ENCODE measurements at regions not wholly inside any gene's neighbourhood (a gene's known extent, or its start where the extent isn't known, plus 50 kb on each side); places are given as distances from the start of the nearest gene placed in this dataset.

DNA sequence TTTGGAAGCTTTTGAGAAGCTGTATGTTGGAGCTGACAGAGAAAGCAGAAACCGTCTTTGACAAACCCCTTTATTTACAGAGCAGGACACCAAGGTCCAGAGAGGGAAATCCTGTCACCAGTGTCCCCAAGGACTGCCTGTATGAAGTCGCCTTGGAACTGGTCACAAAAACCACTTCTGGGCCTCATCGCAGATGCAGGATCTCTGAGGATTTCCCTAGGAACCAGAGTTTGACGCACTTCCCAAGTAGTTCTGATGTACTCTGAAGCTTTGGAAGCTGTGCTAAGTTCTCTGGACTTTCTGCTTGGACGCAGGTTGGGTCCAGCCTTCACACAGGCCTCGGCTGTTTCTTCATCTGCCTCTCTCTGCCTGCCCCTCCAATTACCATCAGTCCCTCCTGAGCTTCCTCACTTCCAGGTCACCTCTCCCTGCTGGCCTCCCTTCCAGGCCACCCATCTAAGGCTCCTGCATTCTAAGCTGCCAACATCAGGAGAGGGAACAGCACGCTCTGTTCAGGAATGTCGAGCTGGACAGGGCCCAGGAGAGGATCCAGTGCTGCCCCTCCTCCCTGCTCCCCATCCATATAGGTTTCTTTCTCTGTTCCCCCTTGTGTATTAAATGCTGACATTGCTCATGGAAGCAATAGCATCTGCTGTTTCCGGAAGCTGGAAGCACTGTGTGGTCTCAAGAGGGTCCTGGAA lies 270.8 kb downstream of the OPA1 start:
- H3K27me3 Mint-ChIP-seq (ENCODE audit: insufficient read depth, low read depth, poor library complexity) = peaks cover 14% of the 10 kb centered on the region
- ATAC-seq = peak; percentile 53; the same call in 2 of the 3 replicates
- no peak for DNase-seq (ENCODE audit: low spot score)
- Histone ChIP-seq H3K4me2 (no peak overlapping the region), H4K20me1 (replicated peaks; ENCODE audit: insufficient read depth) (no peaks in the 10 kb centered on the region), H3F3A (replicated peaks; ENCODE audit: low read depth) (0 out of 2 replicates have a peak, but pooled peaks cover 3% of the 10 kb centered on the region), H3K4me3 (no peak overlapping the region), H3K27me3 (ENCODE audit: insufficient read depth) (peaks cover 9% of the 10 kb centered on the region), H3K9me2 (ENCODE audit: insufficient read depth) (peaks cover 16% of the 10 kb centered on the region), H3K27ac (ENCODE audit: low read depth) (no peak overlapping the region), H3K36me3 (ENCODE audit: insufficient read depth) (no peaks in the 10 kb centered on the region), H3K4me1 (ENCODE audit: insufficient read depth) (peaks cover 6% of the 10 kb centered on the region; the same call in 1 of the 2 replicates), H2AFZ (no peak overlapping the region), H3K79me2 (replicated peaks; ENCODE audit: insufficient read depth) (no peaks in the 10 kb centered on the region)
- TF ChIP-seq CREB1 (CRISPR knock-in tag; IDR thresholded peaks at IDR 0.05; ENCODE audit: low read depth) (no peak), REST (IDR thresholded peaks at IDR 0.05; ENCODE audit: unreplicated experiment) (peak; percentile 46), ZNF331 (CRISPR knock-in tag; IDR thresholded peaks at IDR 0.05; ENCODE audit: low read depth) (no peak)
- H3K4me1 Mint-ChIP-seq = peaks cover 12% of the 10 kb centered on the region; the same call in 2 of the 3 replicates
- H3K4me3 Mint-ChIP-seq = no peak overlapping the region
- no peaks in the 10 kb centered on the region for H3K36me3 Mint-ChIP-seq (ENCODE audit: low read depth)
- H3K27ac Mint-ChIP-seq = no peak overlapping the region
- no peaks in the 10 kb centered on the region for H3K9me3 Mint-ChIP-seq

DNA sequence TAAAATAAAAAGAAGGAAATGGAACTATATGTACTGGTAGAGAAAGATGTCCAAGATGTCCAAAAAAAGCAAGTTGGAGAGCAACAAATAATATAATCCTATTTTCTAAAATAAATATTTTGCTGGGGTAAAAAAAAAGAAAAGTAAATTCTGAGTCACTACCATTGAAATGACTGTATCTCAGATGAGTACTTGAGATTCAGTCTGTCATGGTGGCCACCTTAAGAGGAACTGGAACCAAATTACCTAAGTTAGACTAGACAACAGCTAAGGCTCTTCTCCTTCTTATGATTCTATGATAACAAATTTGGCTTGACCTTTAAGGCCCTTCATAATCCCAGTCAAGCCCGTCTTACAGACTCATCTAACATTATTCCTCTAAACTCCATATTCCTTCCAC lies 270.6 kb upstream of the HES1 start:
- Mint-ChIP-seq H3K27me3 (ENCODE audit: insufficient read depth, low read depth, poor library complexity) (peaks cover 23% of the 10 kb centered on the region), H3K27ac (no peak overlapping the region)
- no peaks in the 10 kb centered on the region for H3K36me3 ChIP-seq (ENCODE audit: insufficient read depth)
- TF ChIP-seq ZNF114 (CRISPR knock-in tag; IDR thresholded peaks at IDR 0.05) (no peak), CTCF (conservative IDR thresholded peaks at IDR 0.05; ENCODE audit: low read depth in 2 of 2) (no peak), JUNB (IDR thresholded peaks at IDR 0.05; ENCODE audit: unreplicated experiment) (no peak), ZNF331 (CRISPR knock-in tag; IDR thresholded peaks at IDR 0.05; ENCODE audit: low read depth) (no peak), STAT1 (IDR thresholded peaks at IDR 0.05; ENCODE audit: unreplicated experiment) (no peak), POLR2AphosphoS5 (IDR thresholded peaks at IDR 0.05; ENCODE audit: low read depth) (no peak), REST (IDR thresholded peaks at IDR 0.05; ENCODE audit: unreplicated experiment) (no peak), EZH2phosphoT487 (IDR thresholded peaks at IDR 0.05; ENCODE audit: unreplicated experiment) (no peak)
- TF ChIP-seq, protein P1, sequence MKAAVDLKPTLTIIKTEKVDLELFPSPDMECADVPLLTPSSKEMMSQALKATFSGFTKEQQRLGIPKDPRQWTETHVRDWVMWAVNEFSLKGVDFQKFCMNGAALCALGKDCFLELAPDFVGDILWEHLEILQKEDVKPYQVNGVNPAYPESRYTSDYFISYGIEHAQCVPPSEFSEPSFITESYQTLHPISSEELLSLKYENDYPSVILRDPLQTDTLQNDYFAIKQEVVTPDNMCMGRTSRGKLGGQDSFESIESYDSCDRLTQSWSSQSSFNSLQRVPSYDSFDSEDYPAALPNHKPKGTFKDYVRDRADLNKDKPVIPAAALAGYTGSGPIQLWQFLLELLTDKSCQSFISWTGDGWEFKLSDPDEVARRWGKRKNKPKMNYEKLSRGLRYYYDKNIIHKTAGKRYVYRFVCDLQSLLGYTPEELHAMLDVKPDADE (IDR thresholded peaks at IDR 0.05) = no peak

More for the DNA sequence above, 270.6 kb upstream of the HES1 start:
- 0 out of 2 replicates have a peak, but pooled peaks cover 10% of the 10 kb centered on the region for H3F3A ChIP-seq (replicated peaks; ENCODE audit: low read depth)
- no peak overlapping the region for H3K27ac ChIP-seq (ENCODE audit: low read depth)
- H4K20me1 ChIP-seq (replicated peaks; ENCODE audit: insufficient read depth) = no peaks in the 10 kb centered on the region
- peaks cover 16% of the 10 kb centered on the region for H3K9me2 ChIP-seq (ENCODE audit: insufficient read depth)
- no peak overlapping the region for H3K4me2 ChIP-seq
- H3K4me1 ChIP-seq (ENCODE audit: insufficient read depth) = peaks cover 11% of the 10 kb centered on the region
- H2AFZ ChIP-seq = no peak overlapping the region
- no peaks in the 10 kb centered on the region for H3K79me2 ChIP-seq (replicated peaks; ENCODE audit: insufficient read depth)
- H3K9me3 Mint-ChIP-seq = no peaks in the 10 kb centered on the region
- H3K4me3 ChIP-seq = no peak overlapping the region
- H3K4me3 Mint-ChIP-seq = no peak overlapping the region
- ATAC-seq = no peak
- H3K36me3 Mint-ChIP-seq (ENCODE audit: low read depth) = no peaks in the 10 kb centered on the region
- no peak for DNase-seq (ENCODE audit: low spot score)
- H3K27me3 ChIP-seq (ENCODE audit: insufficient read depth) = peaks cover 24% of the 10 kb centered on the region
- H3K4me1 Mint-ChIP-seq = peaks cover 21% of the 10 kb centered on the region; the same call in 2 of the 3 replicates
